T-helper 17 cell (primary cell): ENCODE measurements at regions not wholly inside any gene's neighbourhood (a gene's known extent, or its start where the extent isn't known, plus 50 kb on each side); places are given as distances from the start of the nearest gene placed in this dataset.

Source experiments
- ATAC-seq: fragments of 150-1000 bp; cut with Tn5 transposase; 2 replicates; pipeline ENCODE4 v1.10.0; 2021; ENCODE audit warnings: mild to moderate bottlenecking, moderate library complexity
- DNase-seq, 3 donors: peaks; one replicate each; pipeline versions ENCODE4 v3.0.0 to v3.0.0-alpha.2; 2020 to 2021
- H3K9me3 ChIP-seq: one replicate; pipeline ENCODE4 v1.7.0; 2013; ENCODE audit warnings: low read length, mild to moderate bottlenecking; ENCODE audit not compliant: control insufficient read depth, poor library complexity, severe bottlenecking
- H3K27ac Mint-ChIP-seq: one replicate; pipeline ENCODE4 v1.8.0; 2022; ENCODE audit warnings: mild to moderate bottlenecking, moderate library complexity, mixed read lengths
- H3K27me3 Mint-ChIP-seq: one replicate; pipeline ENCODE4 v1.8.0; 2022; ENCODE audit warnings: mixed read lengths
- H3K36me3 Mint-ChIP-seq: one replicate; pipeline ENCODE4 v1.8.0; 2022; ENCODE audit warnings: low read depth, mixed read lengths
- H3K4me1 Mint-ChIP-seq: one replicate; pipeline ENCODE4 v1.8.0; 2022; ENCODE audit warnings: mild to moderate bottlenecking, mixed read lengths
- H3K4me3 Mint-ChIP-seq: one replicate; pipeline ENCODE4 v1.8.0; 2022; ENCODE audit warnings: mild to moderate bottlenecking, moderate library complexity, mixed read lengths

- no peak overlapping the region for H3K4me3 Mint-ChIP-seq
- no peaks in the 10 kb centered on the region for H3K27me3 Mint-ChIP-seq
- no peak for ATAC-seq
- H3K9me3 ChIP-seq = no peaks in the 10 kb centered on the region
- H3K27ac Mint-ChIP-seq = no peak overlapping the region
- no peak for DNase-seq
- H3K36me3 Mint-ChIP-seq = no peaks in the 10 kb centered on the region
- H3K4me1 Mint-ChIP-seq = no peaks in the 10 kb centered on the region
These were observed 324.0 kb upstream of the REG3G start for GRCh38 chr2:78701546-78701945.

DNA sequence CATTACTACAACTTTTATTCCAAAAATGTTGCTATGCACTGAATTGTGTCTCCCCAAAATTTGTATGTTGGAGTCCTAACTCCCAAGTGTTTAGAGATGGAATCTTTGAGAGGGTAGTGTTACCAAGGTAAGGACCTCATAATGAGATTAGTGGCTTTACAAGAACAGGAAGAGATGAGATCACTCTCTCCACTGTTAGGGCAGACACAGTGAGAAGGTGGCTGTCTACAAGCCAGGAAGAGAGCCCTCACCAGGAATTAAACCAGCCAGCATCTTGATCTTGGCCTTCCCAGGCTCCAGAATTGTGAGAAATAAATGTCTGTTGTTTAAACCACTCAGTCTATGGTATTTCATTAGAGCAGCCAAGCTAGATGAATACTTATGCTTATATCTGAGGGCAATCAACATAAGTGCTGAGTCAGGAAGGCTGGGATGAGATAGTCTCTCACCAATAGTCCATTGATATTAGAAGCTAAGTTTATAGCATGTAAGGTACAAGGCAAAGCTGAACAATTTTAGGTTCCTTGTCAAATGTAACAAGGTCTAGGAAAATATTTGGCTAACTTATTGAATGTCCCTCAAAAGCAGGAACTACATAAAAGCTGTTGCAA lies 317.6 kb upstream of the REG3G start:
- Mint-ChIP-seq H3K4me1 (no peaks in the 10 kb centered on the region), H3K4me3 (no peak overlapping the region), H3K27me3 (no peaks in the 10 kb centered on the region), H3K36me3 (no peaks in the 10 kb centered on the region), H3K27ac (no peak overlapping the region)
- DNase-seq (no peak), ATAC-seq (no peak)
- no peaks in the 10 kb centered on the region for H3K9me3 ChIP-seq

DNA sequence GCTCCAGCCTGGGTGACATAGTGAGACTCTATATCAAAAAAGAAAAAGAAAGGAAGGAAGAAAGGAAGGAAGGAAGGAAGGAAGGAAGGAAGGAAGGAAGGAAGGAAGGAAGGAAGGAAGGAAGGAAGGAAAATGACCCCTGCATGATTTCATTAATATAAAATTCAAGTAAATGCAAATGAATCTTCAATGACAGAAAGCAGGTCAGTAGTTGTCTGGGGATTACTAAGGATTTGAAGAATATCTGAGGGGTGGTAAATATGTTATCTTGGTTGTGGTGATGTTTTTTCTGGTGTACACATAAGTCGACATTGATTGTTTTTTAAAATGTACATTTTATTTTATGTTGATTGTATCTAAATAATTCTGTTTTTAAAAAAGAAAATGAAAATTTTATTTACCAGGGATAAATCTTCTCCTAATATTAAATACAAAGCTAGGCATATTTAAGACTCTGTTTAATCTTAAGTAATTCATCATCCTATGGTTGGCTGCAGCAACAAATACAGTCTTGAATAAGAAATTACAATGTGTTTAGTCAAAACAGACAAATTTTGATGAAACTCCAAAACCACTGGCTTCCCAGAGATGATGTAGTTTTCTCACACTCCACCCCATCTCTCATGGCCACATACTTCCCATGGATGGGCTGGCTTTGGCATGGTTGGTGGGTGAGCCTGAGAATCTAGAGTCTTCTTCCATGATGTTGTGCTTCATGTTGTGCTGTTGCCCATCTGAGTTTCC lies 314.7 kb upstream of the REG3G start:
- DNase-seq (no peak), ATAC-seq (no peak)
- Mint-ChIP-seq H3K4me3 (no peak overlapping the region), H3K27me3 (no peaks in the 10 kb centered on the region), H3K36me3 (no peaks in the 10 kb centered on the region), H3K4me1 (no peaks in the 10 kb centered on the region), H3K27ac (no peak overlapping the region)
- no peaks in the 10 kb centered on the region for H3K9me3 ChIP-seq

- Mint-ChIP-seq H3K36me3 (no peaks in the 10 kb centered on the region), H3K27me3 (no peaks in the 10 kb centered on the region), H3K4me3 (no peak overlapping the region), H3K4me1 (no peaks in the 10 kb centered on the region), H3K27ac (no peak overlapping the region)
- DNase-seq = no peak
- no peak for ATAC-seq
- no peaks in the 10 kb centered on the region for H3K9me3 ChIP-seq
These were observed 310.2 kb upstream of the REG3G start for GRCh38 chr2:78715293-78715692.

DNA sequence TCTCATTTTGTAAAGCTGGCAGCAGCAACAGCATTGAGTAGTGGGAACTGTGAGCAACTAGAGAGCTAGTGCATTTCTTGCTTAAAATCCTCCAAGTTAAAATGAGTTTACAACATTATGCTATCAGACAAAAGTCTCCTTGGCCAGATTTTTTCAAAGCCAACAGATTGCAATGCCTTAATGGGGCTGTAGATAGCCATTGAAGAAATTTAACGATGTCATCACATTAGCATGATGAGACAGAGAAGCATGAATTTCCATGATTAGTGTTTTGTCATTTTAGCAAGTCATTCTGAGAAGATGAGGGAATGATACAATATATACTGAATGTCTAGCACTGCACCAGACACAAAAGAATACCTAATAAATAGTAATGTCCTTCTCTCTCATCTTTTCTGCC lies 307.5 kb upstream of the REG3G start:
- Mint-ChIP-seq H3K27ac (no peak overlapping the region), H3K4me3 (no peak overlapping the region), H3K27me3 (no peaks in the 10 kb centered on the region), H3K4me1 (no peaks in the 10 kb centered on the region), H3K36me3 (no peaks in the 10 kb centered on the region)
- ATAC-seq (no peak), DNase-seq (no peak)
- H3K9me3 ChIP-seq = no peaks in the 10 kb centered on the region

DNA sequence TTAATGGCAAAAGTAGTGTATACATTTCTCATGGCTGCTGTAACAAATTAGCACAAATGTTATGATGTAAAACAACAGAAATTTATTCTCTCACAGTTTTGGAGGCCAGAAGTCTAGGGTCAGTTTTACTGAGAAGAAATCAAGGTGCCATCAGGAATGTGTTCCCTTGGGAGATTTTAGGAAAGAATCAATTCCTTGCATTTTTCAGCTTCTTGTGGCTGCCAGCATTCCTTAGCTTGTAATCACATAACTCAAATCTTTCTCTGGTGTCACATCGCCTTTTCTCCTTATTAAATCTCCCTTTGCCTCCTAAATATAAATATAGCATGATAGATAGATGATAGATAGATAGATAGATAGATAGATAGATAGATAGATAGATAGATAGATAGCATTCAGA lies 307.0 kb upstream of the REG3G start:
- Mint-ChIP-seq H3K4me1 (no peaks in the 10 kb centered on the region), H3K27me3 (no peaks in the 10 kb centered on the region), H3K4me3 (no peak overlapping the region), H3K36me3 (no peaks in the 10 kb centered on the region), H3K27ac (no peak overlapping the region)
- no peaks in the 10 kb centered on the region for H3K9me3 ChIP-seq
- no peak for DNase-seq
- ATAC-seq = no peak

DNA sequence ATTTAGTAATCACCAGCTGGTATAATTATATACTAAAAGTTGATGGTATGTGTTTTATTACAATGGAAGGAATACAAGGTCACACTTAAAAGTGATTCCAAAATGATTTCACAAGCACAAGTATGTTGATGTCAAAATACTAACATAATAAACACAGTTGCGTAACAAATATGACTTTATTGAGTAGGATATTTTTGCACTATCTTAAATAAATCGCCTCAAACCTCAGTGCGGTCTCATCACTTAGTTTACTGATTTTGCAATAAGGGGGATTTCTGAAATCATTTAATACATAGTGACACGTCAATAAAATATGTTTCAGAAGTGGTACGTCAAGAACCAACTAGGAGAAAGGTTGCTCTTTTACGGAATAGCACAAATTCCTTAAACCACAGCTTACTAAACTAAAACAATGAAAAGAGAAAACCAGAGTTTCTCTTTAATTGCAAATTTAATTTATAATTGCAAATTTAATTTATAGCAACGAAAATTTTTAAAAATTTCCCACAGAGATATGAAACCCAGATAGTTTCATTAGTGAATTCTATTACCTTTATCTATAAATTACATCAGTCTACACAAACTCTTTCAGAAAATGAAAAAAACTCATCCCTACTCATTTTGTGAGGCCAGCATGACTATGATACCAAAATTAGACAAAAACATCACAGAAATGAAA lies 304.0 kb upstream of the REG3G start:
- Mint-ChIP-seq H3K4me1 (no peaks in the 10 kb centered on the region), H3K4me3 (no peak overlapping the region), H3K27me3 (no peaks in the 10 kb centered on the region), H3K36me3 (no peaks in the 10 kb centered on the region), H3K27ac (no peak overlapping the region)
- no peak for ATAC-seq
- no peak for DNase-seq
- no peaks in the 10 kb centered on the region for H3K9me3 ChIP-seq

DNA sequence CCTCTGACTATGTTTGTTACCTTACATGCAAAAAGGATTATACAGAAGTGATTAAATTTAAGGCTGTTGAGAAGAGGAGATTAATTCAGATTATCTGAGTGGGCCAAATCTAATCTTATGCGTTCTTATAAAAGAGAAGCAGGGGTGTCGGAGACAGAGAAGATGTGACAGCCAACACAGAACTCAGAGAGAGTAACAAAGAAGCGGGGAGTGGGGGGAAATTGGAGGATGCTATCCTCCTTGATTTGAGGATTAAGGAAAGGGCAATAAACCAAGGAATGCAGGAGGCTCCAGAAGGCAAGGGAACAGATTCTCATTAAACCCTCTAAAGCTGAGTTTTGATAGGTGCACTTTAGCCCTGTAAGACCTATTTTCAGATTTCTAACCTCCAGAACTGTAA lies 291.3 kb upstream of the REG3G start:
- H3K4me1 Mint-ChIP-seq = no peaks in the 10 kb centered on the region
- no peak for DNase-seq

DNA sequence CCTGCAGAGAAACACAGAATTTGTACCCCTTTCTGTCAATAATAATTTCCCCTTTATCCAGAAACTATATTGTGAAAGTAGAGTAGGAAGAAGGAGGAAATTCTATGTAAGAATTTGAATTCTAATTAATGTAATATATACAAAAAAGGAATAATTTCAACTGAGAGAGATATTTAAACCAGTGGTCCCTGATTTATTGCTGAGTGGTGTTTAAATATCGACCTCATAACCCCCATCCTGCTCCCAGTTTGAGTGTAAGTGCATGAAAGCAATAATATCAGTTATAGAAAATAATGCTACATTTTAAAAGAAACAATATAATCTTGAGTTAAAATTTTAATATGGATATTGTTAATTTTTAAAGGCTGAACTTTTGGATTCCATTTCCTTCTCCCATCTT lies 286.2 kb upstream of the REG3G start:
- Mint-ChIP-seq H3K4me1 (no peaks in the 10 kb centered on the region), H3K4me3 (no peak overlapping the region), H3K36me3 (no peaks in the 10 kb centered on the region), H3K27me3 (no peaks in the 10 kb centered on the region), H3K27ac (no peak overlapping the region)
- DNase-seq (no peak), ATAC-seq (no peak)
- peaks cover 3% of the 10 kb centered on the region for H3K9me3 ChIP-seq

More for the DNA sequence above, 291.3 kb upstream of the REG3G start:
- H3K27me3 Mint-ChIP-seq = no peaks in the 10 kb centered on the region
- ATAC-seq = no peak
- no peak overlapping the region for H3K4me3 Mint-ChIP-seq
- no peak overlapping the region for H3K27ac Mint-ChIP-seq
- H3K9me3 ChIP-seq = no peaks in the 10 kb centered on the region
- H3K36me3 Mint-ChIP-seq = no peaks in the 10 kb centered on the region

DNA sequence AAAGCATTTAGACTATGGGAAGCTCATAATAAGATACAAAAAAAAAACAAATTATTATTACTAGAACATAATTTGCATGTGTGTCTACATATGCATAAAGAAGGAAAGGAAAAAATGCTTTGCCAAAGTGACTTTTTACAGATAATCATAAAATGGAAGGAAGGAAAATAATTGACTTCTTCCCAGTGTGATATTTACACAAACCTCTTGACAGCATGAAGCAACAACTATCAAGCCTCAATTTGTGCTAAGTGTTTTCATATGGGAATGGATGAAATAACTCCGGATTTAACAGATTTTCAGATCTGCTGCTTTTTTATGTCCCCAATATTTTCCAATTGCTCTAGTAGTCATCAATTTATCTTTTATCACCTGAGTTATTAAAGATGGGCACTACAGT lies 275.9 kb upstream of the REG3G start:
- ATAC-seq (no peak), DNase-seq (no peak)
- no peak overlapping the region for H3K4me3 Mint-ChIP-seq
- no peak overlapping the region for H3K27ac Mint-ChIP-seq
- H3K36me3 Mint-ChIP-seq = no peaks in the 10 kb centered on the region
- H3K27me3 Mint-ChIP-seq = no peaks in the 10 kb centered on the region
- no peaks in the 10 kb centered on the region for H3K9me3 ChIP-seq
- H3K4me1 Mint-ChIP-seq = no peaks in the 10 kb centered on the region

DNA sequence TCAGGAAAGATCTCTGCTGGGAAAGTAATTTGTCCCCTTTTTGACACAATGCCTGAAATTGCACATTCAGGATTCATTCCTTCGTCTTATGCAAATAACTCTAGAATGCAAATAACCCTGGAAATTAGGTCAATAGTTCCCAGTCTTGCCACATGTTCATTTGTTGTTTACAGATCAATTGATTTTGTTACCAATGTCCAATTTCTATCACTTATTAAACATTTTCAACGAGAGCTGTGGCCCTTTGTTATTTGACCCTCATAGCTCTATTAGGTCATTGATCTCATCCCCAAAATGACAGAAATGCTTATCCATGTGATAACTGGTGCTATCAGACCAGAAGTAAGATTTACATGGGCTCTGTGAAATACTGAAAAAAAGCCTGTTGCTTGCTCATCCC lies 275.3 kb upstream of the REG3G start:
- Mint-ChIP-seq H3K4me1 (no peaks in the 10 kb centered on the region), H3K4me3 (no peak overlapping the region), H3K27ac (no peak overlapping the region), H3K36me3 (no peaks in the 10 kb centered on the region), H3K27me3 (no peaks in the 10 kb centered on the region)
- DNase-seq (no peak), ATAC-seq (no peak)
- no peaks in the 10 kb centered on the region for H3K9me3 ChIP-seq

DNA sequence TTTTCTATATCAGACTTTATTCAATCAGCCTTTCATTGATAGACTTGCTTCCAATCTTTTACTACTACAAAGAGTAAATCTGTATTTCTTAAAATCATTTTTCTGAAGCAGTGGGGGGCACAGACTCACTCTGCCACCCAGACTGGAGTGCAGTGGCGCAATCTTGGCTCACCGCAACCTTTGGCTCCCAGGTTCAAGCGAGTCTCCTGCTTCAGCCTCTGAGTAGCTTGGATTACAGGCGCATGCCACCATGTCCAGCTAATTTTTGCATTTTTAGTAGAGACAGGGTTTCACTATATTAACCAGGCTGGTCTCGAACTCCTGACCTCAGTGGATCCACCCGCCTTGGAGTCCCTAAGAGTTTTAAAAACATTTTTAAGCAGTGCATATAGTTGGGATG lies 270.6 kb upstream of the REG3G start:
- no peak overlapping the region for H3K4me3 Mint-ChIP-seq
- H3K9me3 ChIP-seq = no peaks in the 10 kb centered on the region
- H3K4me1 Mint-ChIP-seq = no peaks in the 10 kb centered on the region
- no peaks in the 10 kb centered on the region for H3K36me3 Mint-ChIP-seq
- H3K27ac Mint-ChIP-seq = no peak overlapping the region
- H3K27me3 Mint-ChIP-seq = no peaks in the 10 kb centered on the region
- DNase-seq (no peak), ATAC-seq (no peak)

DNA sequence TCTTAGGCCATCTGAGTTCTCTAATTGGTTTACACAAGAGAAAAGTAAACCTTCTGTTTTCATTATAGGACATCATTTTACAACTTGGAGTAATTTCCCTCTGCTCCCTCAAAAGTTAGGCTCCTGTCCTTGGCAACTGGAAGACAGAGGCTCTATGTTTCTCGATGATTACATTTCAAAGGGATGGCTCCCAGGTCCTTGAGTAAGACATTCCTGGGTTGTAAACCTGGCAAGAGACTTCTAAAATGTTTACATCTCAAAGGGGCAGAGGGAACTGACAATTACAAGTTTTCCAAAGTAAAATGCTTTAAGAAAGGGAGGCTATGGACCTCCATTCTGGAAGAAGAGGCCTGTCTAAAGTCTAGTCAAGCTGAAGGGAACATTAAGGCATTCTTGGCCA lies 268.3 kb upstream of the REG3G start:
- no peak overlapping the region for H3K27ac Mint-ChIP-seq
- no peaks in the 10 kb centered on the region for H3K36me3 Mint-ChIP-seq
- H3K9me3 ChIP-seq = no peaks in the 10 kb centered on the region
- no peak overlapping the region for H3K4me3 Mint-ChIP-seq
- DNase-seq (no peak), ATAC-seq (no peak)
- no peaks in the 10 kb centered on the region for H3K4me1 Mint-ChIP-seq
- no peaks in the 10 kb centered on the region for H3K27me3 Mint-ChIP-seq

GRCh38 chr2:78757640-78758039 lies 267.9 kb upstream of the REG3G start:
- ATAC-seq (no peak), DNase-seq (no peak)
- Mint-ChIP-seq H3K27me3 (no peaks in the 10 kb centered on the region), H3K36me3 (no peaks in the 10 kb centered on the region), H3K27ac (no peak overlapping the region), H3K4me1 (no peaks in the 10 kb centered on the region), H3K4me3 (no peak overlapping the region)
- no peaks in the 10 kb centered on the region for H3K9me3 ChIP-seq
